Lung (tissue), 11 donors: ENCODE measurements at regions not wholly inside any gene's neighbourhood (a gene's known extent, or its start where the extent isn't known, plus 50 kb on each side); places are given as distances from the start of the nearest gene placed in this dataset.

Source experiments
- ATAC-seq: fragments of 200-7000 bp; cut with Tn5 transposase; one replicate; pipeline ENCODE4 v1.9.1; 2020; ENCODE audit warnings: moderate number of reproducible peaks; ENCODE audit not compliant: insufficient read depth, low FRiP score
- DNase-seq, 3 donors: peaks; one replicate each; pipeline ENCODE4 v3.0.0-alpha.2; 2013 to 2017
- H3K27ac ChIP-seq, 2 donors: one replicate each; pipeline ENCODE4 v1.5.1; 2013; ENCODE audit warnings: mild to moderate bottlenecking in 2 of 2, moderate library complexity in 2 of 2, control low read depth in 1 of 2, inconsistent platforms in 1 of 2, low read depth in 1 of 2, low read length in 1 of 2
- H3K27me3 ChIP-seq, 3 donors: one replicate each; pipeline ENCODE4 v1.5.1; 2013; ENCODE audit warnings: low read length in 2 of 3; ENCODE audit not compliant: control insufficient read depth in 3 of 3, insufficient read depth in 3 of 3
- H3K36me3 ChIP-seq, 4 donors: one replicate each; pipeline ENCODE4 v1.5.1; 2013; ENCODE audit warnings: low read length in 4 of 4, mild to moderate bottlenecking in 1 of 4, moderate library complexity in 1 of 4; ENCODE audit not compliant: control insufficient read depth in 4 of 4, insufficient read depth in 4 of 4
- H3K4me1 ChIP-seq, 5 donors: one replicate each; pipeline ENCODE4 v1.5.1; 2013; ENCODE audit warnings: low read length in 5 of 5, mild to moderate bottlenecking in 2 of 5, moderate library complexity in 1 of 5; ENCODE audit not compliant: control insufficient read depth in 5 of 5, insufficient read depth in 5 of 5
- H3K4me3 ChIP-seq: one replicate; pipeline ENCODE4 v1.5.1; 2013; ENCODE audit warnings: mild to moderate bottlenecking, control low read depth, moderate library complexity
- H3K9ac ChIP-seq, 2 donors: one replicate each; pipeline ENCODE4 v1.5.1; 2013; ENCODE audit warnings: low read length in 2 of 2, control low read depth in 1 of 2; ENCODE audit not compliant: insufficient read depth in 1 of 2
- H3K9me3 ChIP-seq, 4 donors: one replicate each; pipeline ENCODE4 v1.5.1; 2013; ENCODE audit warnings: low read length in 3 of 4, mild to moderate bottlenecking in 1 of 4, moderate library complexity in 1 of 4; ENCODE audit not compliant: control insufficient read depth in 4 of 4, insufficient read depth in 3 of 4
- CTCF ChIP-seq: IDR thresholded peaks from 2 replicates; pipeline ENCODE4 v1.5.1; 2012; ENCODE audit warnings: mild to moderate bottlenecking; ENCODE audit errors: control extremely low read depth, extremely low read depth
- WGBS, 2 donors: extraction: QIAGEN DNeasy Blood & Tissue Kit; methylation state at CpG; one replicate each; pipeline ENCODE4 v1.1.7; 2013; 5-methylcytosine and 5-hydroxymethylcytosine counted together
- donor health status: control.
- donor health status: control.
- donor health status: Bipolar disorder and iron deficiency.
- donor health status: healthy.
- donor health status: DM: yes; HTN: yes; CAD: no.

- Histone ChIP-seq H3K4me1 (peaks cover 0 to 7% (median 0%) of the 10 kb centered on the region in 5 donors), H3K27me3 (no peaks in the 10 kb centered on the region), H3K4me3 (no peak overlapping the region), H3K9me3 (peaks cover 0 to 4% (median 0%) of the 10 kb centered on the region in 4 donors), H3K9ac (no peak overlapping the region), H3K27ac (no peak overlapping the region), H3K36me3 (no peaks in the 10 kb centered on the region)
- WGBS, 2 donors, result 79 to 83% methylated on average over 4 of the region's 4 CpGs
- DNase-seq (no peak), ATAC-seq (no peak)
- TF ChIP-seq CTCF, result no peak
These were observed 960.7 kb upstream of the PCDH9 start for GRCh38 chr13:68190818-68191217.

DNA sequence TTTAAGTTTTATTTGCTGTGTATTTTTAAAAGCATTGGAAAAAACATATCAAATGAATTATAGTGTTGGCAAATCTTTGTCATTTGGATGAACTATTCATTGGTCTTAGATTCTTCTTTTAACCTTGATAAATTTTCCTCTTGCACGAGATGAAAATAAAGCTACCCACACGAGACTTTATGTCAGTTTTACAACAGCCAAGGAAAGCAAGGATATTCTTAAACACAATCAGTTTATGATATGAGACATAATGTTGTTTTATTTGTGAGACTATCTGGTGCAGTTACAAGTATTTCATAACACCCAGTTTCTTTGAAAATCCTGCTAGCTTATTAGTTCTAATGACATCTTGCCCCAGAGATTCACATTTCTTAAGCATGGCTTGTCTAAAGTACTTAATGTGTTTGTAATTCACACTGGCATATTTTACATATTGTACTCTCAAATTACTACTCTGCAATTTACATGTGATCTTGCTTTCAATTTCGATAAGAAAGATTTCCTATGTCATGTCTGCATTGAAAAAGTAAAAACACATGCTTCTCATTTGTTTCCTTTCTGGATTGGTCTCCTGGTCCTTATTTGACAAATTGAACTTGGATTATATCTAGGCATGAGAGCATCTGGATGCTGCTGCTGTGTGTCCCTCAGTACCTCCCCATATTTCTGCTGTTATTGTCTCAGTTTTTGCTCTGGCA, 955.5 kb upstream of the PCDH9 start:
- H3K27me3 ChIP-seq, result no peaks in the 10 kb centered on the region
- ATAC-seq, result no peak
- H3K4me3 ChIP-seq, result no peak overlapping the region
- H3K4me1 ChIP-seq, result peaks cover 0 to 8% (median 0%) of the 10 kb centered on the region in 5 donors
- DNase-seq, result peak in 2 of 3 donors; percentile 12 to 25
- H3K9ac ChIP-seq, result no peak overlapping the region
- no peak for TF ChIP-seq CTCF
- WGBS, 2 donors, result 42 to 59% methylated on average over 3 of the region's 3 CpGs
- no peak overlapping the region for H3K27ac ChIP-seq
- H3K9me3 ChIP-seq, result no peaks in the 10 kb centered on the region
- H3K36me3 ChIP-seq, result no peaks in the 10 kb centered on the region

DNA sequence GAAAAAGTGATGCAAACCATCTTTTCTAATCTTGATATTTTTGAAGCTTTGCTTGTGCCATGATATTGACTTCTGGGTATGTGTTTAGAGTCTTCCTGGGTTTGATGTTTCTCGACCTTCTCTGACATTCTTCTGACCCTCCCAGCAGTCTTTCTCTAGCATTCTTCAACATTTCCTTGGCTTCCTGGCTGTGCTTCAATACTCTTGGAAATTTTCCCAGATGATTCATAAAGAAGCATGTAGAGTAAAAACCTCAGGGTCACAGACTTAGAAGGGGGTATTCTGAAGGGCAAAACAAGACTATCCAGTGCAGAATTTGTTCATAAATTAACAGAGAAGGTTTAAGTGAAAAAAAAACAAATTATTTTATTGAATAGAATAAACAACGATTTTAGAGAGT, 946.3 kb upstream of the PCDH9 start:
- Histone ChIP-seq H3K4me3 (no peak overlapping the region), H3K27me3 (no peaks in the 10 kb centered on the region), H3K9ac (no peak overlapping the region), H3K4me1 (no peaks in the 10 kb centered on the region), H3K36me3 (no peaks in the 10 kb centered on the region), H3K27ac (no peak overlapping the region), H3K9me3 (peaks cover 0 to 3% (median 0%) of the 10 kb centered on the region in 4 donors)
- TF ChIP-seq CTCF, result no peak
- 41 to 65% methylated on average over 2 of the region's 2 CpGs for WGBS, 2 donors
- DNase-seq (peak; percentile 19 to 84 (median 82)), ATAC-seq (no peak)

GRCh38 chr13:68174893-68175292, 944.8 kb upstream of the PCDH9 start:
- Histone ChIP-seq H3K4me1 (no peaks in the 10 kb centered on the region), H3K36me3 (no peaks in the 10 kb centered on the region), H3K4me3 (no peak overlapping the region), H3K27ac (no peak overlapping the region), H3K9me3 (peaks cover 0 to 6% (median 0%) of the 10 kb centered on the region in 4 donors), H3K27me3 (no peaks in the 10 kb centered on the region), H3K9ac (no peak overlapping the region)
- no peak for ATAC-seq
- 89 to 95% methylated on average over 2 of the region's 2 CpGs for WGBS, 2 donors
- no peak for TF ChIP-seq CTCF
- DNase-seq, result no peak
